WERI-Rb-1 (cell line): ENCODE measurements at regions not wholly inside any gene's neighbourhood (a gene's known extent, or its start where the extent isn't known, plus 50 kb on each side); places are given as distances from the start of the nearest gene placed in this dataset.
"Not testable (repeated sequence)": the region's sequence is repeated elsewhere in the genome, so short reads cannot be mapped to it uniquely, and the experiment has no call there.

Experiments used
- DNase-seq: peaks from one replicate; pipeline ENCODE4 v3.0.0-alpha.2; 2020
- H3K27ac ChIP-seq: fragments of 250-450 bp; sonication (Bioruptor Pico); 2 replicates; pipeline ENCODE4 v1.5.1; 2020; ENCODE audit warnings: mild to moderate bottlenecking, moderate library complexity
- H3K27me3 ChIP-seq: fragments of 250-450 bp; sonication (Bioruptor Pico); 2 replicates; pipeline ENCODE4 v1.5.1; 2021; ENCODE audit warnings: mild to moderate bottlenecking, low read depth, moderate library complexity; ENCODE audit not compliant: insufficient read depth, severe bottlenecking
- H3K36me3 ChIP-seq: fragments of 250-450 bp; sonication (Bioruptor Pico); 2 replicates; pipeline ENCODE4 v1.5.1; 2020; ENCODE audit warnings: mild to moderate bottlenecking, moderate library complexity
- H3K4me3 ChIP-seq: 2 replicates; pipeline ENCODE4 v1.5.1; 2011; ENCODE audit warnings: low read depth, mild to moderate bottlenecking, control low read depth, low read length
- H3K9me3 ChIP-seq: fragments of 250-450 bp; sonication (Bioruptor Pico); 2 replicates; pipeline ENCODE4 v1.5.1; 2021; ENCODE audit warnings: mild to moderate bottlenecking, moderate library complexity; ENCODE audit not compliant: severe bottlenecking
- TF ChIP-seq, protein P1 (sequence below): IDR thresholded peaks from 2 replicates; pipeline ENCODE4 v1.5.1; 2011; ENCODE audit warnings: low read depth, mild to moderate bottlenecking, control low read depth, inconsistent platforms, low read length

DNA sequence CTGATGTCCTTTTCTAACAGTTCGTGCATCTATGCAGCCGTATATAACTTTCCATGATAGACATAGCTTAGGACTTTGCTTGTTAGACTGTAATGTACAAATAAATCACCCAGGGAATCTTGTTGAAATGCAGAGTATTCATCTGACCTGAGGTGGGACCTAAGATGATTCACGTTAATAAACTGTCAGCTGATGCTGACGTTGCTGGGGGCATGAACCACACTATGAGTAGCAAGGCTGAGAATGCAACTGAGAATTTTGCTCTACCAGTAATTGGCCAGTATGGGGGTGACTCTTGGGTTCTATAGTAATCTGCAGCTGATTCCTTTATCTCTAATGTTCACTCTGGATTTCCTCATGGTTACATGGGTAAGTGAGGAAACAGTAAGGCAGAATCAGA lies 130.1 kb upstream of the MALRD1 start:
- TF ChIP-seq, protein P1, sequence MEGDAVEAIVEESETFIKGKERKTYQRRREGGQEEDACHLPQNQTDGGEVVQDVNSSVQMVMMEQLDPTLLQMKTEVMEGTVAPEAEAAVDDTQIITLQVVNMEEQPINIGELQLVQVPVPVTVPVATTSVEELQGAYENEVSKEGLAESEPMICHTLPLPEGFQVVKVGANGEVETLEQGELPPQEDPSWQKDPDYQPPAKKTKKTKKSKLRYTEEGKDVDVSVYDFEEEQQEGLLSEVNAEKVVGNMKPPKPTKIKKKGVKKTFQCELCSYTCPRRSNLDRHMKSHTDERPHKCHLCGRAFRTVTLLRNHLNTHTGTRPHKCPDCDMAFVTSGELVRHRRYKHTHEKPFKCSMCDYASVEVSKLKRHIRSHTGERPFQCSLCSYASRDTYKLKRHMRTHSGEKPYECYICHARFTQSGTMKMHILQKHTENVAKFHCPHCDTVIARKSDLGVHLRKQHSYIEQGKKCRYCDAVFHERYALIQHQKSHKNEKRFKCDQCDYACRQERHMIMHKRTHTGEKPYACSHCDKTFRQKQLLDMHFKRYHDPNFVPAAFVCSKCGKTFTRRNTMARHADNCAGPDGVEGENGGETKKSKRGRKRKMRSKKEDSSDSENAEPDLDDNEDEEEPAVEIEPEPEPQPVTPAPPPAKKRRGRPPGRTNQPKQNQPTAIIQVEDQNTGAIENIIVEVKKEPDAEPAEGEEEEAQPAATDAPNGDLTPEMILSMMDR, result no peak
- H3K27ac ChIP-seq, result no peak overlapping the region
- no peaks in the 10 kb centered on the region for H3K36me3 ChIP-seq
- no peak overlapping the region for H3K4me3 ChIP-seq
- no peaks in the 10 kb centered on the region for H3K27me3 ChIP-seq
- no peaks in the 10 kb centered on the region for H3K9me3 ChIP-seq
- DNase-seq, result no peak

DNA sequence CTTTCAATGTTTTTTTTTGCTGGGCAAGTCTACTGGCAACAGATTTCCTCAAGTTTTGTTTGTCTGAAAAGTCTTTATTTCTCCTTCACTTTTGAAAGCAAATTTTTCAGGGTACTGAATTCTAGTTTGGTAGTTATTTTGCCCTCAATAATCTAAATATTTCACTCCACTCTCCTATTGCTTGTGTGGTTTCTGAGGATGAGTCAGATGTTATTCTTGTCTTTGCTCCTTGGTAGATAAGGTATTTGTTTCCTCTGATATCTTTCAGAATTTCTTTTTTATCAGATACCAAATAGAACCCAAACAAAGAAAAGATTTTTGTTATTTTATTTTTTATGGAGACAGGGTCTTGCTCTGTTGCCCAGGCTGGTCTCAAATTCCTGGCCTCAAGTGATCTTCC lies 99.2 kb upstream of the MALRD1 start:
- TF ChIP-seq, protein P1, result no peak
- no peak for DNase-seq

DNA sequence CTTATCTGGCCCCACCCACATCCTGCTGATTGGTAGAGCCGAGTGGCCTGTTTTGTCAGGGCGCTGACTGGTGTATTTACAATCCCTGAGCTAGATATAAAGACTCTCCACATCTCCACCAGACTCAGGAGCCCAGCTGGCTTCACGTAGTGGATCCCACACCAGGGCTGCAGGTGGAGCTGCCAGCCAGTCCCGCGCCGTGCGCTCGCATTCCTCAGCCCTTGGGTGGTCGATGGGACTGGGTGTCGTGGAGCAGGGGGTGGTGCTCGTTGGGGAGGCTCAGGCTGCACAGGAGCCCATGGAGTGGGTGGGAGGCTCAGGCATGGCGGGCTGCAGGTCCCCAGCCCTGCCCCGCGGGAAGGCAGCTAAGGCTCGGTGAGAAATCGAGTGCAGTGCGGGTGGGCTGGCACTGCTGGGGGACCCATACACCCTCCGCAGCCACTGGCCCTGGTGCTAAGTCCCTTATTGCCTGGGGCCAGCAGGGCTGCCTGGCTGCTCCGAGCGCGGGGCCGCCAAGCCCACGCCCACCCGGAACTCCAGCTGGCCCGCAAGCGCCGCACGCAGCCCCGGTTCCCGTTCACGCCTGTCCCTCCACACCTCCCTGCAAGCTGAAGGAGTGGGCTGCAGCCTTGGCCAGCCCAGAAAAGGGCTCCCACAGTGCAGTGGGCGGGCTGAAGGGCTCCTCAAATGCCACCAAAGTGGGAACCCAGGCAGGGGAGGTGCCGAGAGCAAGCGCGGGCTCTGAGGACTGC lies 97.4 kb upstream of the MALRD1 start:
- not testable (repeated sequence) for H3K4me3 ChIP-seq, H3K9me3 ChIP-seq, H3K27me3 ChIP-seq, H3K27ac ChIP-seq, DNase-seq, H3K36me3 ChIP-seq

More for the DNA sequence above, 99.2 kb upstream of the MALRD1 start:
- Histone ChIP-seq H3K27ac (no peak overlapping the region), H3K36me3 (no peaks in the 10 kb centered on the region), H3K9me3 (no peaks in the 10 kb centered on the region), H3K27me3 (no peaks in the 10 kb centered on the region), H3K4me3 (no peak overlapping the region)

DNA sequence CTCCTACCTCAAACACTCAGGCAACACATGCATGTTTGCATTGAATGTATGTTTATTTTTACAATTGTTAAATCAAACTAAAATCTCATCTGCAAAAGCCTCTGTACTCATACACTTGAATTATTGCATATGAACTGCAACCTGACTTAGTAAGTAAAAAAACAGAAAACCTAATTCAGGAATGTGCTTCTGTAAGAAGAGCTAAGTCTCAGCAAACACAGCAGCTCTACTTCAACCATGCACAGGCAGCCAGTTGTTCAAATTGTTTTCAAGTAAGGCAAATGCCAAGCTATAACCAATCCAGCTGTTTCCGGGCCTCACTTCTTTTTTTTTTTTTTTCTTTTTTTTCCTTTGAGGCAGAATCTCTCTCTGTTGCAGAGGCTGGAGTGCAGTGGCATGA lies 93.5 kb upstream of the MALRD1 start:
- H3K27ac ChIP-seq, result no peak overlapping the region
- no peaks in the 10 kb centered on the region for H3K36me3 ChIP-seq
- H3K9me3 ChIP-seq, result no peaks in the 10 kb centered on the region
- no peak for DNase-seq
- no peak overlapping the region for H3K4me3 ChIP-seq
- TF ChIP-seq, protein P1, result no peak
- no peaks in the 10 kb centered on the region for H3K27me3 ChIP-seq

DNA sequence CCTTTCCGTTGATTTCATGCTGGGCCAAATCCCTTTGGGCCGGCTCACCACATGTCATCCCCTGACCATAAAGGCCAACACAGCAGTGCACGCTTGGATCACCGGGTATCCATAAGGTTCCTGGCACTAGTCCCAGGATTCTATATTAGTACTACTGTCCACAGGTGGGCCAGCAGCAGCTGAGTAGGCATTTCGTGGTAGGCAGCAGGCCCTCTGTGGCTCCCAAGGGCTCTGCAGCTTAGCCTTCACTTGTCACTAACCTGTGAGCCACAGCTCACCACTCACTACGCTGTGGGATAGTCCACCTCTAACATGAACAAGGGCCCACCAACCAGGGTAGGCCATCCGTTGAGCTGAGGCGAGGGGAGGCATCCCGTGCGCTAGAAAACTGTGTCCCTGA lies 89.2 kb upstream of the MALRD1 start:
- TF ChIP-seq, protein P1, result no peak
- Histone ChIP-seq H3K36me3 (no peaks in the 10 kb centered on the region), H3K27ac (no peak overlapping the region), H3K27me3 (no peaks in the 10 kb centered on the region), H3K9me3 (no peaks in the 10 kb centered on the region), H3K4me3 (no peak overlapping the region)
- no peak for DNase-seq

DNA sequence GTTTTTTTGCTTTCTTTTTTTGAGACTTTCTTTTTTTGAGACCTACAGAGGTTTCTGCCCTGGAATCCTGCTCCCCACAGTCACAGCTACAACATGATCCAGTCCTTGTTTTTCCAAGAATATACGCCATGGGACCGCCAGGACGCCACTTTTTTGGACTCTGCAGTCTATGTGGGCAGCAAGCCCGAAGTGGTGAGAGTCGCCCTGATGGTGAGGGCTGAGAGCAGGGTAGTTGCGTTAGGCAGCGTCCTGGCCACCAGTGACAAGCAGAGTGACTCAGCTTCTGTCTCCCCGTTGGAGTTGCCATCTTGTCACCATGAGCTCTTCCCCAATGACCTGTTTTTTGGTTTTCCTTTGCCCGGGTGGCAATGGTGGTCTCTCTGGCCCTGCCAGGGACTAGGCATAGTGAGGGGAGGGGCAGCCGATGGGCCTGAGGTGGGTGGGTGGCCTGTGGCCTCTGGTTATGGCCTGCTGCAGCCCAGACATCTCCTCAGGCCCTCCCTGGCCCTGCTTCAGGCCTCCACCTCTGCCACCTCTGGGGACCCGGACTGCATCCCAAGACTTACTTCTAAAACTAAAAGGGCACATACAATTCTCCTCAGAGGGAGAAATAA lies 88.0 kb upstream of the MALRD1 start:
- Histone ChIP-seq H3K27me3 (no peaks in the 10 kb centered on the region), H3K9me3 (no peaks in the 10 kb centered on the region), H3K4me3 (no peak overlapping the region), H3K27ac (no peak overlapping the region), H3K36me3 (no peaks in the 10 kb centered on the region)
- TF ChIP-seq, protein P1, result no peak
- no peak for DNase-seq
